Muscle of leg (tissue), 3 donors: ENCODE measurements at regions not wholly inside any gene's neighbourhood (a gene's known extent, or its start where the extent isn't known, plus 50 kb on each side); places are given as distances from the start of the nearest gene placed in this dataset.
A peak's percentile ranks its signal among the peaks of the same experiment; 100 is the strongest.

Experiments
- DNase-seq: peaks from one replicate; pipeline ENCODE4 v3.0.0; 2013
- H3K27ac ChIP-seq: one replicate; pipeline ENCODE4 v1.5.1; 2013; ENCODE audit warnings: mild to moderate bottlenecking, low read length, control low read depth
- H3K27me3 ChIP-seq: one replicate; pipeline ENCODE4 v1.6.1; 2013; ENCODE audit warnings: low read length; ENCODE audit not compliant: control insufficient read depth, insufficient read depth
- H3K36me3 ChIP-seq: one replicate; pipeline ENCODE4 v1.6.1; 2013; ENCODE audit warnings: low read length; ENCODE audit not compliant: control insufficient read depth, insufficient read depth
- H3K4me1 ChIP-seq: one replicate; pipeline ENCODE4 v1.6.1; 2013; ENCODE audit warnings: low read length; ENCODE audit not compliant: control insufficient read depth, insufficient read depth
- H3K4me3 ChIP-seq: one replicate; pipeline ENCODE4 v1.5.1; 2013; ENCODE audit warnings: low read length, control low read depth
- H3K9me3 ChIP-seq: replicated peaks from 2 replicates; pipeline ENCODE4 v1.6.1; 2013; ENCODE audit warnings: low read depth, low read length; ENCODE audit not compliant: control insufficient read depth
- WGBS: methylation state at CpG from one replicate; pipeline ENCODE4 v1.1.5; 2013; ENCODE audit warnings: missing lambda C conversion rate; ENCODE audit not compliant: insufficient coverage; 5-methylcytosine and 5-hydroxymethylcytosine counted together

GRCh38 chr5:23204111-23204510, 303.3 kb upstream of the PRDM9 start:
- no peak overlapping the region for H3K27ac ChIP-seq
- no peaks in the 10 kb centered on the region for H3K27me3 ChIP-seq
- H3K4me1 ChIP-seq, result no peaks in the 10 kb centered on the region
- no peak overlapping the region for H3K4me3 ChIP-seq
- no peaks in the 10 kb centered on the region for H3K36me3 ChIP-seq
- no peaks in the 10 kb centered on the region for H3K9me3 ChIP-seq
- DNase-seq, result no peak

GRCh38 chr5:23169660-23170416, 316.7 kb upstream of the CDH12 start:
- WGBS, result 100% methylated on average over 1 of the region's 7 CpGs

GRCh38 chr5:23164971-23165370, 311.8 kb upstream of the CDH12 start:
- Histone ChIP-seq H3K4me3 (no peak overlapping the region), H3K4me1 (no peaks in the 10 kb centered on the region), H3K36me3 (no peaks in the 10 kb centered on the region), H3K9me3 (no peaks in the 10 kb centered on the region), H3K27me3 (no peaks in the 10 kb centered on the region), H3K27ac (no peak overlapping the region)
- DNase-seq, result no peak

More at GRCh38 chr5:23169660-23170416, 316.7 kb upstream of the CDH12 start:
- no peaks in the 10 kb centered on the region for H3K36me3 ChIP-seq
- peaks cover 3% of the 10 kb centered on the region for H3K9me3 ChIP-seq
- H3K4me3 ChIP-seq, result no peak overlapping the region
- H3K4me1 ChIP-seq, result no peaks in the 10 kb centered on the region
- H3K27me3 ChIP-seq, result no peaks in the 10 kb centered on the region
- DNase-seq, result no peak
- H3K27ac ChIP-seq, result no peak overlapping the region

GRCh38 chr5:23158179-23158578, 305.0 kb upstream of the CDH12 start:
- Histone ChIP-seq H3K4me1 (no peaks in the 10 kb centered on the region), H3K27me3 (no peaks in the 10 kb centered on the region), H3K9me3 (no peaks in the 10 kb centered on the region), H3K36me3 (no peaks in the 10 kb centered on the region), H3K27ac (no peak overlapping the region), H3K4me3 (no peak overlapping the region)
- 90% methylated on average over 1 of the region's 2 CpGs for WGBS
- DNase-seq, result no peak

DNA sequence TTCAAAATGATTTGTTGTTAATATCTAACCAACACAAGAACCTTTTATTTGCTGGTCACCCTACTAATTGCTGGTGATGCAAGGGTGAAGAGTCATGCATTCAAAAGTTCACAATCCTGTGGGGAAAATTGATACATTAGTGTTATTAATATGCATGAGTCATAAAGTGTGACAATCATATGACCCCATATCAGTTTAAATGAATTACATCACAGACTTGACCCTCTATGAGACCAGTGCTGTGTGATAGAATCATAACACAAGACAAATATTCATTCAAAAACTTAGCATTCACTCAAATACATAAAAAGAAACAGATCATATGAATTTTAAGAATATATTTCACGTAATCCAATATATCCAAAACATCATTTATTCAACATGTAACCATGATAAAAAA, 304.6 kb upstream of the CDH12 start:
- DNase-seq, result no peak
- Histone ChIP-seq H3K36me3 (no peaks in the 10 kb centered on the region), H3K4me3 (no peak overlapping the region), H3K9me3 (no peaks in the 10 kb centered on the region), H3K27ac (no peak overlapping the region), H3K27me3 (no peaks in the 10 kb centered on the region), H3K4me1 (no peaks in the 10 kb centered on the region)
- WGBS, result no CpG with 5 or more reads among the region's 1 CpG

GRCh38 chr5:23157169-23157568, 304.0 kb upstream of the CDH12 start:
- Histone ChIP-seq H3K4me3 (no peak overlapping the region), H3K36me3 (no peaks in the 10 kb centered on the region), H3K4me1 (no peaks in the 10 kb centered on the region), H3K27me3 (no peaks in the 10 kb centered on the region), H3K27ac (no peak overlapping the region), H3K9me3 (no peaks in the 10 kb centered on the region)
- DNase-seq, result no peak
- WGBS, result no CpG with 5 or more reads among the region's 1 CpG

GRCh38 chr5:23147625-23148024, 294.5 kb upstream of the CDH12 start:
- no CpG with 5 or more reads among the region's 5 CpGs for WGBS
- Histone ChIP-seq H3K4me1 (no peaks in the 10 kb centered on the region), H3K9me3 (no peaks in the 10 kb centered on the region), H3K4me3 (no peak overlapping the region), H3K27me3 (no peaks in the 10 kb centered on the region), H3K36me3 (no peaks in the 10 kb centered on the region), H3K27ac (no peak overlapping the region)
- no peak for DNase-seq

GRCh38 chr5:23146183-23146582, 293.0 kb upstream of the CDH12 start:
- Histone ChIP-seq H3K27me3 (no peaks in the 10 kb centered on the region), H3K4me1 (no peaks in the 10 kb centered on the region), H3K36me3 (no peaks in the 10 kb centered on the region), H3K9me3 (no peaks in the 10 kb centered on the region), H3K4me3 (no peak overlapping the region), H3K27ac (no peak overlapping the region)
- no peak for DNase-seq
- WGBS, result 93% methylated on average over 11 of the region's 11 CpGs

DNA sequence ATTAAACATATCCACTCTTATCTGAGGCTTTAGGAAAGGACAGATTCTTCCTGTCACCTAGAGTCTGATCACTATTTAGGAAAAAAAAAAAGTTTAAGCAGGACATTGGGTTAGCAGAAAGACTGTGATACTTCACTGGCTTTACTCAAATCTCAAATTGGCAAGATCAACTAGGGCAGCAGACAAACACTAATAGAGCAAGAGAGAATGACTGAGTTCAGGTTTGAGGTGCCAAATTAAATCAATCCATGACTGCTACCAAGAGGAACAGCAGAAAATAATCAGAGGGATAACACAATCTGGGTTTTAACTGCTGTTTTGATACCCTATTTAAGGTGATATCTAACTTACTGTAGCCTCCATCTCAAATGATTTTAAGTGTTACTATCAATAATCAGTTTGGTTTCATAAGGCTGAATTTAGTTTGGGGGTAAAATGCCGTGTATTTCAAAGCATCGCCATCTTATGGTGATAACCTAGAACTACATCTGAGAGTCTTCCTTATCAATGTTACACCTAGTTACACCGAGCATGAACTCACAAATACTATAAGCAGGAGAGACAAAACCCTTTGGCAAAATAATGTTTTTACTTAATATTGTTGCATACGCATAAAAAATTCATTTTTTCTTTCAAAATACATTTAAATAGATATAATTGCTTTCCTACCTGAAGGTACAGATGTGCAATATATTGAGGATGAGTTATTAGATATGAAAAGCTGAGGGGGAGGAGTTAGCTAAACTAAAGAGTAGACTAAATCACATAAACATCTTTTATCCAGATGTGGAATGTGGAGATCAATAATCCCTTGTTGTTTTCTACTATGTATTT, 286.4 kb upstream of the CDH12 start:
- WGBS, result no CpG with 5 or more reads among the region's 4 CpGs
- Histone ChIP-seq H3K4me3 (no peak overlapping the region), H3K36me3 (no peaks in the 10 kb centered on the region), H3K27me3 (no peaks in the 10 kb centered on the region), H3K27ac (no peak overlapping the region), H3K9me3 (no peaks in the 10 kb centered on the region), H3K4me1 (no peaks in the 10 kb centered on the region)
- peak; percentile 5 for DNase-seq

DNA sequence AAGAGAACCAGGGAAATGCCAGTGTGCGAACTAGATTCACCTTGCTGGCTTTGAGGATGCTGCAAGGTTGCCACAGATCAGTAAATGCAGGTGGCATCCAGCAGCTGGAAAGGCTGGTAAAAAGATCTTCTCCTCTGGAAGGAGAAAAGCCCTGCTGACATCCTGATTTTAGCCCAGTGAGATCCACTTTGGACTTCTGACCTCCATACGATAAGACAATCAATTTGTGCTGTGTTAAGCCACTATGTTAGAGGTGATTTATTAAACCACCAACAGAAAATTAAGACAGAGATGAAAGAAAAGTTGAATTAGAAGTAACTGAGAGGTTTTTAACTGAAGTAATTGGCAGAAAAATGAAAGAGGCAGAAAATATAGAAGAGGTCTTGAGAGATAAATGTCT, 283.8 kb upstream of the CDH12 start:
- DNase-seq, result no peak
- H3K27me3 ChIP-seq, result no peaks in the 10 kb centered on the region

More for the DNA sequence above, 283.8 kb upstream of the CDH12 start:
- Histone ChIP-seq H3K9me3 (no peaks in the 10 kb centered on the region), H3K4me3 (no peak overlapping the region), H3K36me3 (no peaks in the 10 kb centered on the region), H3K4me1 (no peaks in the 10 kb centered on the region), H3K27ac (no peak overlapping the region)
- WGBS, result 100% methylated on average over 1 of the region's 2 CpGs
